Activated naive CD8-positive, alpha-beta T cell treated with anti-CD3 and anti-CD28 coated beads, Interleukin-2, amount 50 U/mL, for 24 hours (primary cell): ENCODE measurements at regions not wholly inside any gene's neighbourhood (a gene's known extent, or its start where the extent isn't known, plus 50 kb on each side); places are given as distances from the start of the nearest gene placed in this dataset.
A peak's percentile ranks its signal among the peaks of the same experiment; 100 is the strongest.
"Not testable (repeated sequence)": the region's sequence is repeated elsewhere in the genome, so short reads cannot be mapped to it uniquely, and the experiment has no call there.

Experiments
- ATAC-seq: fragments of 150-1000 bp; cut with Tn5 transposase; one replicate; pipeline ENCODE4 v1.10.0; 2021
- DNase-seq: peaks from one replicate; pipeline ENCODE4 v3.0.0; 2021
- H3K27ac Mint-ChIP-seq: one replicate; pipeline ENCODE4 v1.8.0; 2021; ENCODE audit warnings: mild to moderate bottlenecking, mixed read lengths
- H3K27me3 Mint-ChIP-seq: one replicate; pipeline ENCODE4 v1.8.0; 2021; ENCODE audit warnings: mixed read lengths
- H3K36me3 Mint-ChIP-seq: one replicate; pipeline ENCODE4 v1.8.0; 2021; ENCODE audit warnings: low read depth, mixed read lengths
- H3K4me1 Mint-ChIP-seq: one replicate; pipeline ENCODE4 v1.8.0; 2021; ENCODE audit warnings: mixed read lengths
- H3K4me3 Mint-ChIP-seq: one replicate; pipeline ENCODE4 v1.8.0; 2021; ENCODE audit warnings: mild to moderate bottlenecking, moderate library complexity, mixed read lengths
- H3K9me3 Mint-ChIP-seq: one replicate; pipeline ENCODE4 v1.8.0; 2021; ENCODE audit warnings: mixed read lengths

DNA sequence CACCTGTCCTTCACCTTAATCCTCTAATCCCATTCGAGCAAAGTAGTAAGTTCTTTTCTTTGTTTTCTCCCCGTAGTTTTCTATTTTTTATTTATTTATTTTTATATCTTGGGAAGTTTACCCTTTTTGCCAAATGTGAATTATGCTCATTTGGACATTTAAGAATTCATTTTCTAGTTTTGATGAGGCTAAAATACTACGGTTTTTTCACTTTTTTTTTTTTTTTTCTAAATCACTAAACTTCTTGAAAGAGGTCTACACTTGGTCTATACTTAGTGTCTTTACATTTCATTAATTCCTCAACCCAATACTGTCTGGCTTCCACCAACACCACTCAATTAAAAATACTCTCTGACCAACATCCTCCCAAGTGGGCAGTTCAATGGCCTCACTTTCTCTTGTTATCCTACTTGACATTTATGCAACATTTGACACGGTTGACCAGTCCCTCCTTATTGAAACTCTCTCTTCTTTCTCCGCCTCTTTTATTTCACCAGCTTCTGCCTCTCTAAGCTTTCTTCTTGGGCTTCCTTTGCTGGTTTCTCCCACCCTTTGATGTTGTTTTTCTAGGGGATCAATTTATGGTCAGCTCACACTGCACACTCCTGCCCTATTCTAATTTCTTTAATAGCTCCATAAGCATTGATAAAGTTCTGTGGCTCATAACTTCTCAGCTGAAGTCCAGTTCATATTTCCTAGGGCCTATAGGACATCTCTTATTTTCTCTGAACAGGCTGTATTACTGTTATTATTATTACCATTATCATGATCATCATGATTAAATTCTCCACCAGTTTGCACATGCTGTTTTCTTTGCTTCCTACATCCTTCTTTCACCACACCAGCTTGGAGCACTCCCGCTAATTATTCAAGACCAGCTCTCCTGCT is 72.6 kb upstream of the CITED2 start:
- Mint-ChIP-seq H3K9me3 (no peaks in the 10 kb centered on the region), H3K4me3 (no peak overlapping the region), H3K36me3 (no peaks in the 10 kb centered on the region), H3K27me3 (no peaks in the 10 kb centered on the region), H3K27ac (no peak overlapping the region), H3K4me1 (peaks cover 3% of the 10 kb centered on the region)
- DNase-seq (no peak), ATAC-seq (no peak)

DNA sequence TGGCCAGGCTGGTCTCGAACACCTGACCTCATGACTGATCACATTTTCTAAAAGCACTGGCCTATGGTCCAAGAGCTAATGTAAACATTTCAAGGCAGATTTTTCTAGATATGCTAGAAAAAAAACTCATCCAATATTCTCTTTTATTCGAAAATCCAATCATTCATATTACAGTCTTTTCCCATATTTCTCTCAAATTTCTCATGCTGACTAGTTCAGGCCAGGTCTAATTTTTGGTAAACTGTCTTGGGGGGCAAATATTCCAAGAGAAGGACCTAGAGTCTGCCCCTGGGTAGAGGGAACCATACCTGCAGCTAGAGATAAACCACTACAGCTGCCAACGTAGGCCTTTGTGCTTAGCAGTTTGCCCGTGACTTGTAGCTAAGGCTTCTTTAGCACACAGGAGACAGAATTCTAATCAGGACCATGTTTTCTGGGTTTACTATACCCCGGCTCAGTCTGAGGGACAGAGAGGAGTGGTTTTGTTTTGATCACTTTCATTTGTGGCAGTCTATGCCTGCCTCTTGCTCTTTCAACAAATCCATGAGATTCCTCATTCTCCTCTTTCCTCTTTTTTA is 71.8 kb upstream of the CITED2 start:
- Mint-ChIP-seq H3K27me3 (no peaks in the 10 kb centered on the region), H3K9me3 (no peaks in the 10 kb centered on the region), H3K36me3 (no peaks in the 10 kb centered on the region), H3K4me1 (peaks cover 6% of the 10 kb centered on the region), H3K4me3 (no peak overlapping the region), H3K27ac (no peak overlapping the region)
- ATAC-seq (no peak), DNase-seq (no peak)

DNA sequence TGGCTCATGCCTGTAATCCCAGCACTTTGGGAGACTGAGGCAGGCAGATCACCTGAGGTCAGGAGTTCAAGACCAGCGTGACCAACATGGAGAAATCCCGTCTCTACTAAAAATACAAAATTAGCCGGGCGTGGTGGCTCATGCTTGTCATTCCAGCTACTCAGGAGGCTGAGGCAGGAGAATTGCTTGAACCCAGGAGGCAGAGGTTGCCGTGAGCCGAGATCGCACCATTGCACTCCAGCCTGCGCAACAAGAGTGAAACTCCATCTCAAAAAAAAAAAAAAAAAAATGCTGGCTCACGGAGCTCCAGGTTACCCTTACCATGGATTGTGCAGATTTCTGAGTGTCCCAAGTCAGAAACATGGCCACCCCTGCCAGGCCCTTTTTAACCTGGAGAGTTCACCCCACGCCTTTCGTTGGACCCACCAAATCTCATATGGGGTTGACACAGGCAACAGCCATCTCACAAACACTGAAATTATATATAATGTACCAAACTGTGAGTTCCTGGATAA is 69.9 kb upstream of the CITED2 start:
- DNase-seq, ATAC-seq, H3K27me3 Mint-ChIP-seq, H3K36me3 Mint-ChIP-seq, H3K9me3 Mint-ChIP-seq, H3K4me3 Mint-ChIP-seq, H3K27ac Mint-ChIP-seq, H3K4me1 Mint-ChIP-seq: not testable (repeated sequence)

DNA sequence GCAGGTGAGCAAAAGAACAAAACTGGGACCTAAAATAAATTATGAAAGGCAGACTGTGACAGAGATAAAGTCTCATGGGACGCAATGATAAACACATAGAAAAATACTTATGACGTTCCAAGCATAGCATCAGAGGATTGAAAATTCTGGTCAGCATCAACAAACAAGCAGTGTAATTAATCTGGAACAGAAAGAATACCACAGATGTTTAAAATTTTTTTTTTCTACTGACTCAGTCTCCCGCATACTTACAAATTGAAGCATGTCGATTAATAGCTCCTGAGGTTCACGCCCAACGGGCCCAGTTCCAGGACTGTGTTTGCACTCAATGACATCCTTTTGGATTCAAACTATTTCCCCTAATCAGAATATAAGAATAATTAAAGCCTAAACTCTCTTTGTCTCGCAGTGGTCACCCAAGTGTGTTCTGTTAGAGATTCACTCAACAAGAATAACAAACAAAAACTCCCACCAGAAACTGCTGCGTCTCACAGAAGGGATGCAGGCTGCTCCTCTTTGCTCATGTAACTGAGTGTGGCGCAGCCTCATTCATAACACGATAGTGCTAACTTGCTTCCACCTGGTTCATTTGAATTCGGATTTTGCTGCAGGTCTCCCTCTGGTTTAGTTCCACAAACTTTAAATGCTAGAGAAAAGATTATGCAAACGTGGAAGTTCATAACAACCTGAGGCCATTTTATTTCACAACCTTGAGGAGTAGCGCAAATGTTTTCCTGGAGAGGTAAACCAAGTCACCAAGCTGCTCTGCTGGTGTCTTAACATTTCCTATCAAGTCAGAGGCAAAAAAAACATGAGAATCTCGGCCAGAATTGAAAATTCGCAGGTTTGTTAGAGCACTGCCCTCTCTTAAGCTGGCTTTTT is 69.0 kb upstream of the CITED2 start:
- ATAC-seq, result no peak
- Mint-ChIP-seq H3K27ac (no peak overlapping the region), H3K36me3 (no peaks in the 10 kb centered on the region), H3K4me3 (no peak overlapping the region), H3K27me3 (no peaks in the 10 kb centered on the region), H3K9me3 (no peaks in the 10 kb centered on the region), H3K4me1 (peaks cover 6% of the 10 kb centered on the region)
- no peak for DNase-seq

DNA sequence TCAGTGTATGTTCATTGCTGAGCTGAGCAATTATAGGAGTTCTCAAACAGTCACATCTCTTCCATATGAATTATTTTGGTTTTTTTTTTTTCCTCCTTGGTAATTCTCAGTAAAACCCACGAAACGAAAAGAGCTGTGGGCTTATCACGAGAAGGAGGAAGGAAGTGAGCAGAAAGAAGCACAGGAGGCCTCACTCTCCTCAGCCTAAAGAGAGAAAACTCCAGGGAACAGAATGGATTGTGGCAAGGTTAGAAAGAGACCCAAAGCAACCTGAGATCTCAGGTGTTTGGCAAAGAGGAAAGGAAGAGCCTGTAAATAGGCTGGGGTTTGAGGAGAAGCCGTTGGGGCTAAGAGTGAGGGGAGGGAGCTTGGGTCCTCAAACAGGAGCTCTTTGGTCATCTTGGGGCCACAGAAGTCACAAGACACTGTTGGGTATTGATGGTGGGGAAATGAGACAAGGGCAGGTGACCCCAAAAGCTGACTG is 67.8 kb upstream of the CITED2 start:
- Mint-ChIP-seq H3K36me3 (no peaks in the 10 kb centered on the region), H3K27ac (peak overlapping the region; percentile 63), H3K4me3 (no peak overlapping the region), H3K4me1 (peaks cover 6% of the 10 kb centered on the region), H3K27me3 (no peaks in the 10 kb centered on the region), H3K9me3 (no peaks in the 10 kb centered on the region)
- no peak for DNase-seq
- peak; percentile 28 for ATAC-seq

DNA sequence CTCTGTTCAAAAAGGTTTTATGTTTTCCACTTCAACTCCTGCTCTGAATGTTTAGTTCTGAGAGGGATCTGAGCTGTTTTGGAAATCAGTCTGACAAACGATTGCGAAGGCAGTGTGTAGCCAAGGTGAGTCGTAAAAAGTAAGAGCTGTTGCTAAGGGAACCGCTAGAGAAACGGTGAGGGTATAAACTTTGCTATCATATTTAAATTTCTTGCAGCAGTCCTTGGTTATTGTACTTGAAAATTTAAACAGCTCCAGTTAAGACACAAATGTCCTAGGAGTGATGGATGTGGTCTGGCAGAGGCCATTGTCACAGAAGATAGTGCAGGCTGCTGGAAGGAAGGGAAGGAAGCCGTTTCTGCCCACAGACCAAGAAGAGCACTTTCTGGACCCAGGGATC is 64.9 kb upstream of the CITED2 start:
- Mint-ChIP-seq H3K36me3 (no peaks in the 10 kb centered on the region), H3K4me3 (no peak overlapping the region), H3K27ac (no peak overlapping the region), H3K9me3 (no peaks in the 10 kb centered on the region), H3K4me1 (peaks cover 6% of the 10 kb centered on the region), H3K27me3 (no peaks in the 10 kb centered on the region)
- no peak for ATAC-seq
- no peak for DNase-seq

DNA sequence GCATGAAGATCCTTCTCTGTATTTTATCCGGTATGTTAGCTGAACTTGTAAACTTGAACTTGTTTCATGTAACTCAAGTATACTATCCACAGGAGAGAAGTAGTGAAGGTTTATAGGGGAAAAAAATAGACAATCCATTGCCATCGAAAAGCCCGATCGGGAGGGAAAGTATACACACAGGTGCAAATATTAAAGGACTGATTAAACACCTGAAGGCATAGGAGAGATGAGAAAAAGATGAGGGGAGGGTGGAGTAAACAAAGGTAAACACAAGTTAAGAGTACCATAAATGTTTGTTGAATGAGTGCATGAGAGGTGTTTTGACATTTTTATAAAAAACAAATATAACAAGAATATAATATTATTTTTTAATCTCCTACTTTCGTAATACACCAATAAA is 64.3 kb upstream of the CITED2 start:
- no peaks in the 10 kb centered on the region for H3K27me3 Mint-ChIP-seq
- no peaks in the 10 kb centered on the region for H3K36me3 Mint-ChIP-seq
- DNase-seq (no peak), ATAC-seq (no peak)
- no peaks in the 10 kb centered on the region for H3K9me3 Mint-ChIP-seq
- H3K27ac Mint-ChIP-seq, result no peak overlapping the region
- H3K4me3 Mint-ChIP-seq, result no peak overlapping the region
- peaks cover 6% of the 10 kb centered on the region for H3K4me1 Mint-ChIP-seq

DNA sequence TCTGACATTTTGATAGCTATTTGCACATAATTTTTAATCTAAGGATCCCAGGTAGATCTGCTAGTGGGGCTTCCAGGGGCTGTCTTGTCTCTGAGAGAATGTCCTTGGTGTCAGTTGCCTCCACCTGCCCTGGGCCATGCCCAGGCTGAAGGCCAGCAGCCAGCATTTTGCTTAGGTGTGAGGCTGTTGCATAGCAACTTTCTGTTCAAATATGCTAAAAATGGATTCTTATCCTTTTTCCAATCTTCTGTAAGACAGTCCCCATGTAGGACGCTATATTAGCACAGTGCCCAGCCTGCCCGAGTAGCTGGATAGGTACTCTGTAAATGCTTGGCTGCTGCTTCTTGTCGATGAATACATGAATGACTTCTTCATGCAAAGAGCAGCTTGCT is 62.5 kb upstream of the CITED2 start:
- no peaks in the 10 kb centered on the region for H3K27me3 Mint-ChIP-seq
- H3K9me3 Mint-ChIP-seq, result no peaks in the 10 kb centered on the region
- DNase-seq (no peak), ATAC-seq (no peak)
- no peak overlapping the region for H3K27ac Mint-ChIP-seq
- H3K4me3 Mint-ChIP-seq, result no peak overlapping the region
- H3K4me1 Mint-ChIP-seq, result peaks cover 2% of the 10 kb centered on the region
- no peaks in the 10 kb centered on the region for H3K36me3 Mint-ChIP-seq

DNA sequence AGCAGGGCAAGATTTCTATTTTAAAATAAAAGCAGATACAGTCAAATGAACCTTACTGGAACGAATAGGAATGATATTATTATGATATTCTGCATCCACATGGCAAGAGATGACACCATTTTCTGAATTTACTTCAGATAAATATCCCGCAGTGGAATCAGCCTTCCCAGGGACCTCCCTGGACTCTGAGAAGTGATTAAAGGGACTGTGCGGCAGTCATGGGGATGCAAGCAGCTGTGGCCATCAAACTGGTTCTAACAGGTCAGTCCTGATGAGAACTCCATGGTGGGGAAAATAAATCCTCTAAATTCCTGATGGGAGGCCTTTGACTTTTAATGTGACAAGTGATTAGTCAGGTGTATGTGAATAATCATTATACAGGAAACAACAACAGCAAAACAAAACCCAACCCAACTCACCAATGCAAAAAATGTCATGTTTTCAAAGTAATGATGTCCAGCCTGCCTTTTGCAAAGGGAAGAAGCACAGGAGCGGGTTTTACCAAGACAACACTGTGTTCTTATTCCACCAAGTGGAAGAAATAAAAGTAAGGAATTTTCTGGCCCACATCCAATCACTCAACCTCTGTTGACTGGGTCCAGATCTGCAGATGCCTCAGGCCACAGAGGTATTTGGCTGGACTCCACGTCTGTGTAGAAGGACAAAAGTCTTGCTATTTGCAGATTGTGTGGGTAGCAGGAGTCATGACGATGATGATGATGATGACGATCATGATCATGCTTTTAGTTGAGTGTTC is 61.9 kb upstream of the CITED2 start:
- H3K4me3 Mint-ChIP-seq, result no peak overlapping the region
- DNase-seq, result no peak
- H3K27me3 Mint-ChIP-seq, result no peaks in the 10 kb centered on the region
- no peaks in the 10 kb centered on the region for H3K36me3 Mint-ChIP-seq
- H3K27ac Mint-ChIP-seq, result no peak overlapping the region
- no peak for ATAC-seq
- no peaks in the 10 kb centered on the region for H3K4me1 Mint-ChIP-seq
- H3K9me3 Mint-ChIP-seq, result peaks cover 2% of the 10 kb centered on the region

DNA sequence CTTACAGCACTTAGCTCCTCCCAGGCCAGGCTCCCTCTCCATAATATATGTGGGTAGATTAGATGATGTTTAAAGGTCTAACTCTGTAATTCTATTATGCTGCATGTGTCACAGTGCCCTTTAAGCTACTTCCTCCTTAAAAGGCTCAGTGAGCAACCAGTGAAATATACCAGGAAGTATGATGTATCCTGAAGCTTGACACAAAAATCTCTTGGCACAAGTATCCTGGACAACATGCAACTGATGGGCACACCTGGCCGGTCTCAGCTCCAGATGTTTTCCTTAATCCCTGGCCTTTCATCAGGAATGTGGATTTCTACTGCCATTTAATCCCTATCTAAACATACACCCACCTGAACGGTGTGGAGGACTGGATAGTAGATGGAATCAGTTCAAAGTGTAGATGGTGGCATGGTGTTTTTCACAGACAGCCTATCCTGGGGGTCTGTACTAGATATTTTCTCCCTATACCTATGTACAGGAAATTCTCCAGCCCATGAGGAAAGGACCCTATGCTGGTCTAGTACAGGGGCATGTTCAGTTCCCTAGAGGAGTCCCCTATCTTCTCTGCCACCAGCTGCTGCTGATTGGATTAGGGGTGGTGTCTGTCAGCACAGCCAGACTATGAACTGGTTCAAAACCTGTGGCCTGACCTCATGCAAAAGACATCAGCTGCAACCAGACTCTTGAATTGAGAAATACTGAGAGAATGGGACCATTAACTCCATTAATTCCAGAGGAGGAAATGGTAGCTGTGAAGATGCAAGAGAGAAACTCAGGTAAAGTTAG is 59.4 kb upstream of the CITED2 start:
- DNase-seq (no peak), ATAC-seq (peak; percentile 49)
- no peaks in the 10 kb centered on the region for H3K27me3 Mint-ChIP-seq
- H3K9me3 Mint-ChIP-seq, result peaks cover 4% of the 10 kb centered on the region
- no peak overlapping the region for H3K27ac Mint-ChIP-seq
- H3K36me3 Mint-ChIP-seq, result no peaks in the 10 kb centered on the region
- H3K4me1 Mint-ChIP-seq, result no peaks in the 10 kb centered on the region
- no peak overlapping the region for H3K4me3 Mint-ChIP-seq

DNA sequence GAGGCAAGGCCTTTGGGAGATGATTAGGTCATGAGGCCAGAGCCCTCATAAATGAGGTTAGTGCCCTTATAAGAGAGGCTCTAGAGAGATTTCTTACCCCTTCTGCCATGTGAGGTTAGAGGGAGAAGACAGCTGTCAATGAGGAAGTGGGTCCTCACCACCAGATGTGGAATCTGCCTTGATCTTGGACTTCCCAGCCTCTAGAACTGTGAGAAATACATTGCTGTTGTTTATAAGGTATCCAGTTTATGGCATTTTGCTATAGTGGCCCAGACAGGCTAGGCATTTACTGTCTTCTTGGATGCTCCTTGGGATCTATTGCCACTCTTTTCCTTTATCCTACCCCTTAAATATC is 57.1 kb upstream of the CITED2 start:
- Mint-ChIP-seq H3K4me3 (no peak overlapping the region), H3K36me3 (no peaks in the 10 kb centered on the region), H3K27ac (no peak overlapping the region), H3K4me1 (no peaks in the 10 kb centered on the region), H3K27me3 (no peaks in the 10 kb centered on the region), H3K9me3 (peaks cover 4% of the 10 kb centered on the region)
- ATAC-seq, result no peak
- no peak for DNase-seq

DNA sequence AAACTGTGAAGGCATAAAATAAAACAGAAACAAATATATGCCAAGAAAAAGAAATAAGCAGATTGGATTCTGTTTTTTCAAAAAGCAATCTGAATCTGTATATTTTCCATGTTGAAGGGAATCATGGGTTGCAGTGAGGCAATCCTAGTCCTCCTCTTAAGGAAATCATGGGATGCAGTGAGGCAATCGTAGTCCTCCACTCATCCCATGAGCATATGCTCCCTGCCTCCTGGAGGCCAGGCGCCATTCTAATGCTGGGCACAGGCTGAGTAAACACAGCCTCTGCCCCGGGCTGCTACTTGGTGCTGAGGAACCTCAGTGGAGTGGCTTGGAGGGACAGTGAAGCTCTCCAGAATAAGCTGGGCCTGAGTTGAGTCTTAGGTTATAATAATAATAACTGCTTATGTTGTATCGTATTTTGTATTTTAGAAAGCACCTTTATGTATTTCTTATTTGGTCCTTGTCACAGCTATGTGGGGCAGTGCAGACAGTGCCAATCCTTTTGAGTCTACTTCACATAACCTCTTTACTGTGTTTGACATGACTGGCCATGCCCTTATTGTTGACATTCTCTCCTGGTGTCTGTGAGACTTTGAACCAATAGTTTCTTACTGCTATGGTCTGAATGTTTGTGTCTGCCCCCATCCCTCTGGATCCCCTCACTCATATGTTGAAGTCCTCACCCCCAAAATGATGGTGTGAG is 56.6 kb upstream of the CITED2 start:
- H3K27me3 Mint-ChIP-seq, result no peaks in the 10 kb centered on the region
- H3K4me1 Mint-ChIP-seq, result no peaks in the 10 kb centered on the region
- H3K27ac Mint-ChIP-seq, result no peak overlapping the region
- H3K4me3 Mint-ChIP-seq, result no peak overlapping the region
- peaks cover 4% of the 10 kb centered on the region for H3K9me3 Mint-ChIP-seq
- H3K36me3 Mint-ChIP-seq, result no peaks in the 10 kb centered on the region
- DNase-seq (no peak), ATAC-seq (no peak)

DNA sequence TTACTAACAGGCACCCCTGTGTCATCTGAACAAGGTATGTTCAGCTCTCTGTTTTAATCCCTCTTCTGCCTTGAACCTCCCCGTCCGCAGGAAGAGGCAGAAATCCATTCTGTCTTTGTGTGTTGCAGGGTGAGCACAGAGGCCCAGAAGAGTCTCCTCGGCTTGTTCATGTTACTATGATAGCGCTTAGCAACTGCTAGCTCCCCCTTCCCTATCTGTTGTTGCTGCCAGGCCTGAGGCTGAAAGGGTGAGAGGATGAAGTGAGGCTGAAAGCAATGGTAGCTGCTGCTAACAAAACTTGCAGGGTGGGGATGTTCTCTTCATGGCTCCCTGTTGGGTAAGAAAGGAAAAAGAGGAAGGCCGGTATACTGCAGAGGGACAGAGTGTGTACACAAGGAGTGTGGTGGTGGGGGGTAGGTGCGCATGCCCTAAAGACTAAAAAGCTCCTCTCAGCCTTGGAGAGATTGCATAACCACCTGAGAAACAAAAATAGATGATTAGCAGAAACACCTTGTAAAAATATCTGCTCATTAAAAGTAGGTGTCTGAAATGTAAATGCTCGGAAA is 55.2 kb upstream of the CITED2 start:
- Mint-ChIP-seq H3K27me3 (peaks cover 5% of the 10 kb centered on the region), H3K4me3 (no peak overlapping the region), H3K36me3 (no peaks in the 10 kb centered on the region), H3K9me3 (peaks cover 4% of the 10 kb centered on the region), H3K27ac (no peak overlapping the region), H3K4me1 (no peaks in the 10 kb centered on the region)
- DNase-seq, result no peak
- no peak for ATAC-seq
